ENCODE measurements at regions not wholly inside any gene's neighbourhood (a gene's known extent, or its start where the extent isn't known, plus 50 kb on each side); places are given as distances from the start of the nearest gene placed in this dataset.

- BruUV-seq (replicated peaks), result no TSS peak
- Histone ChIP-seq H4K20me1 (ENCODE audit: control insufficient read depth, insufficient read depth) (no peaks in the 10 kb centered on the region; the same call in 1 of the 2 replicates), H3K27ac (ENCODE audit: control insufficient read depth, insufficient read depth) (no peak overlapping the region), H3K4me3 (no peak overlapping the region), H3K27me3 (replicated peaks in 1 of 2; ENCODE audit: control insufficient read depth in 2 of 2, insufficient read depth in 2 of 2, low read length in 1 of 2) (no peaks in the 10 kb centered on the region), H3K4me1 (ENCODE audit: control insufficient read depth, insufficient read depth, low read length) (peaks cover 16% of the 10 kb centered on the region), H3K36me3 (ENCODE audit: control insufficient read depth in 2 of 2, insufficient read depth in 2 of 2, low read length in 1 of 2) (no peaks in the 10 kb centered on the region), H3K9me3 (replicated peaks; ENCODE audit: control insufficient read depth, insufficient read depth, low read length) (no peaks in the 10 kb centered on the region; the same call in 2 of the 3 replicates), H3K9ac (ENCODE audit: control insufficient read depth, insufficient read depth, low read length) (no peak overlapping the region), H2AFZ (ENCODE audit: control insufficient read depth, low read depth, low read length) (no peak overlapping the region), H3K79me2 (ENCODE audit: control insufficient read depth, insufficient read depth, low read length) (no peaks in the 10 kb centered on the region), H3K4me2 (ENCODE audit: control insufficient read depth, insufficient read depth) (no peak overlapping the region)
- ChIA-PET POLR2A (no interaction called here), CTCF (interaction anchor here (0.6 to 0.9 kb wide), 2 partner anchors 20 to 191 kb away, joined by 3 read pairs; no protein-coding TSS in a partner anchor), SMC1A (ENCODE audit: uncharacterized antibody, unreplicated experiment) (interaction anchor here (0.7 kb wide), 1 partner anchor 56 kb away, joined by 3 read pairs; no protein-coding TSS in a partner anchor), RAD21 (ENCODE audit: unreplicated experiment) (no interaction called here)
- no peak for DNase-seq (ENCODE audit: low read depth, low spot score)
- FAIRE-seq, result no peak
- no peak for ATAC-seq
- in situ Hi-C loops (cut with MboI), result no loop called here
- WGBS (ENCODE audit: insufficient coverage, insufficient replicate concordance, low lambda C conversion rate, missing lambda C conversion rate), result 85% methylated on average over 17 of the region's 17 CpGs
- intact Hi-C loops (cut with micrococcal nuclease; ENCODE audit: unreplicated experiment), result loop anchor here (2.0 to 5.0 kb wide), 3 partner anchors 75 to 201 kb away; no protein-coding TSS in a partner anchor
- TF ChIP-seq FOXM1 (IDR thresholded peaks at IDR 0.05; ENCODE audit: low read depth, low read length) (no peak), SMC3 (IDR thresholded peaks at IDR 0.05; ENCODE audit: borderline replicate concordance, low read length) (no peak), JUND (IDR thresholded peaks at IDR 0.05; ENCODE audit: low read depth, low read length) (no peak), MTA3 (IDR thresholded peaks at IDR 0.05; ENCODE audit: borderline replicate concordance, low read length) (no peak), IRF3 (IDR thresholded peaks at IDR 0.05) (no peak)
- TF ChIP-seq, protein P1, sequence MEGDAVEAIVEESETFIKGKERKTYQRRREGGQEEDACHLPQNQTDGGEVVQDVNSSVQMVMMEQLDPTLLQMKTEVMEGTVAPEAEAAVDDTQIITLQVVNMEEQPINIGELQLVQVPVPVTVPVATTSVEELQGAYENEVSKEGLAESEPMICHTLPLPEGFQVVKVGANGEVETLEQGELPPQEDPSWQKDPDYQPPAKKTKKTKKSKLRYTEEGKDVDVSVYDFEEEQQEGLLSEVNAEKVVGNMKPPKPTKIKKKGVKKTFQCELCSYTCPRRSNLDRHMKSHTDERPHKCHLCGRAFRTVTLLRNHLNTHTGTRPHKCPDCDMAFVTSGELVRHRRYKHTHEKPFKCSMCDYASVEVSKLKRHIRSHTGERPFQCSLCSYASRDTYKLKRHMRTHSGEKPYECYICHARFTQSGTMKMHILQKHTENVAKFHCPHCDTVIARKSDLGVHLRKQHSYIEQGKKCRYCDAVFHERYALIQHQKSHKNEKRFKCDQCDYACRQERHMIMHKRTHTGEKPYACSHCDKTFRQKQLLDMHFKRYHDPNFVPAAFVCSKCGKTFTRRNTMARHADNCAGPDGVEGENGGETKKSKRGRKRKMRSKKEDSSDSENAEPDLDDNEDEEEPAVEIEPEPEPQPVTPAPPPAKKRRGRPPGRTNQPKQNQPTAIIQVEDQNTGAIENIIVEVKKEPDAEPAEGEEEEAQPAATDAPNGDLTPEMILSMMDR (IDR thresholded peaks at IDR 0.05 in 2 of 3, conservative IDR thresholded peaks at IDR 0.05 in 1 of 3; ENCODE audit: control insufficient read depth in 2 of 3, extremely low read depth in 1 of 3, insufficient read depth in 1 of 3, low read depth in 3 of 3, low read length in 3 of 3), result no peak
Measured at GRCh38 chr4:4687935-4688727, 146.3 kb upstream of the STX18 start.

Measured in GM12878 (cell line).